Stimulated activated CD4-positive, alpha-beta T cell treated with anti-CD3 and anti-CD28 coated beads, Interleukin-12 subunit alpha, Interleukin-12 subunit beta, amount 100 ng/mL, for 48 hours (primary cell): ENCODE measurements at regions not wholly inside any gene's neighbourhood (a gene's known extent, or its start where the extent isn't known, plus 50 kb on each side); places are given as distances from the start of the nearest gene placed in this dataset.
"Not testable (repeated sequence)": the region's sequence is repeated elsewhere in the genome, so short reads cannot be mapped to it uniquely, and the experiment has no call there.

Source experiments
- DNase-seq, 3 donors: peaks; one replicate each; pipeline ENCODE4 v3.0.0-alpha.2; 2020; ENCODE audit warnings: low read depth in 2 of 3, low spot score in 1 of 3

DNA sequence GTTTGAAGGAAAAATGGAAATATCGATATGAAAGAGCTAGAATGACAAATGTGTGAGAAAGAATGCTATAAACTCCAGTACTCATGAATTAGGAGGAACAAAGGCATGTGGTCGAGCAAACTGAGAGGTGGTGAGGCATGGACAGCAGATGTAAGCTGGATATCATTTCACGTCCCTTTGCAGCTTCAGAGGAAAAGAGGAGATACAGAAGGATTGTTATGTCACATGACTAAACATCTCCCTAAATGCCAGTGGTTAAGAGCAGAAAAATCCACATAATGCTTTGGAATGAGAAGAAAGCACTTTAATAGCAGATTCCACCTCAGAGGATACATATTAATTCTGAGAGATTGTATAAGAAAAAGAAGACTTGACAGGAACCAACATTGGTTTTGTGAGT, 248.7 kb downstream of the ZIC4 start:
- DNase-seq = no peak

DNA sequence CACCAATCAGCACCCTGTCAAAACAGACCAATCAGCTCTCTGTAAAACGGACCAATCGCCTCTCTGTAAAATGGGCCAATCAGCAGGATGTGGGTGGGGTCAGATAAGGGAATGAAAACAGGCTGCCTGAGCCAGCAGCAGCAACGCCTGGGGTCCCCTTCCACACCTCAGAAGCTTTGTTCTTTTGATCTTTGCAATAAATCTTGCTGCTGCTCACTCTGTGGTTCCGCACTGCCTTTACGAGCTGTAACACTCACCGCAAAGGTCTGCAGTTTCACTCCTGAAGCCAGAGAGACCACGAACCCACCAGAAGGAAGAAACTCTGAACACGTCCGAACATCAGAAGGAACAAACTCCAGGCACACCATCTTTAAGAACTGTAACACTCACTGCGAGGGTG, 251.4 kb downstream of the ZIC4 start:
- not testable (repeated sequence) for DNase-seq

DNA sequence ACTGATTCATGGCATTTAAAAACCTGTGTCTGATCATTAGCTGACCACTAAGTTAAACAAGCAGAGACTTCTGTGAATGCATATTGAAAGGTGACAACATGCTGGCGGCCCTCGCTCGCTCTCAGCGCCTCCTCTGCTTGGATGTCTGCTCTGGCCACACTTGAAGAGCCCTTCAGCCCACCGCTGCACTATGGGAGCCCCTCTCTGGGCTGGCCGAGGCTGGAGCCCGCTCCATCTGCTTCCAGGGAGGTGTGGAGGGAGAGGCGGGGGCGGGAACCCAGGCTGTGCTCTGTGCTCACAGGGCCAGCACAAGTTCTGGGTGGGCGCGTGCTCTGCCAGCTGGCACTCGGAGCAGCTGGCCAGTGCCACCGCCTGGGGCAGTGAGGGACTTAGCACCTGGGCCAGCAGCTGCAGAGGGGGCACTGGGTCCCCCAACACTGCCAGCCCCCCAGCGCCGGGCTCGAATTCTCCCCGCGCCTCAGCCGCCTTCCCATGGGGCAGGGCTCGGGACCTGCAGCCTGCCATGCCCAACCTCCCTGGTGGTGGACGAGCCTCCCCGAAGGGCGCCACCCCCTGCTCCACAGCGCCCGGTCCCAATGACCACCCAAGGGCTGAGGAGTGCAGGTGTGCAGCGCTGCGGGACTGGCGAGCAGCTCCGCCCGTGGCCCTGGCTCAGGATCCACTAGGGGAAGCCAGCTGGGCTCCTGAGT, 252.4 kb downstream of the ZIC4 start:
- no peak for DNase-seq

DNA sequence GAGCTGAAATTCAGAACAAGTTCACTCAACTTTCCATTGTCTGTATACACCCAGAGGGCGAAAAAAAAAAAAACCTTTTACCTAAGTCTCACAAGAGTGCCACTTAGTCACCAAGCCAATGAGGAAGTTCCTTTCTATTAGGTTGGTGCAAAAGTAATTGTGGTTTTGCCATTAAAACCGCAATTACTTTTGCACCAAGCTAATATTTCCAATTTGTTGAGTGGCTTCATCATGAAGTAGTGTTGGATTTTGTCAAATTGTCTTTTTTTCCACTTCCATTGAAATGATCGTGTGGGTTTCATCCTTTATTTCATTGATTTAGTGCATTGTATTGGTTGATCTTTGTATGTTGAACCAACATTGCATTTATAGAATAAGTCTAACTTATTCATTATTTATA, 253.9 kb downstream of the ZIC4 start:
- DNase-seq = no peak

DNA sequence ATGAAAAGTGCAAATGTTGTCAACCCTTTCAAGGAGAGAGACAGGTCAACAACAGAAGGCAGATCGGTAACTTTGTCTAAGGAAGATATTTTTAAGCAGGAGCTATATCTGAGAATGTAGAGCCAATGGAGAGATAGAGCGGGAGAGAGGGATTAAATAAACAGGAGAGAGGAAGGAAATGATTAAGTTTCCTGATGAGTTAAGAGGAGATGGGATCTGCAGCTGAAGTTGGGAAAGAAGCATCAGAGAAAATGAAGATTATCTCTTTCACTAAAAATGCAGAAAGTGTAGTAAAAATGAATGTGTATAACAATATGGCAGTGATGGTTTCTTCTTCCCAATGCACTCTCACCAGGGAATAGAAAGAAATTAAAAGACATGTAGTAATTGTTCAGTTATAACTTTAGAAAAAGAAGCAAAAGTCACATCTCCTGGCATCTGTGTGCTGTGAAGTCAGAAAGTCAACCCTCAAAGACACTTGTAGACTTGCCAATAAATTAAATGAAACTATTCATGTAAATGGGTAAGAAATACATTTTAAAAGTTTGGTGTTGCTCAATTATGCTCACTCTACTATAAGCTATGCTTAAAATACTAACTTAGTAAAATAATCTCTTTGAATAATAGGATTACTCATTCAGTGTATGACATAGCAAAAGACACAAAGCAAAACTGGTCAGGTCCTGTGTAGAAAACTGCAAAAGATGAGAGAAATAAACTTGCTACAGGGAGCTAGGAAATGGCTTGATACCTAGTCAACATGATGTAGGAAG, 264.6 kb downstream of the ZIC4 start:
- no peak for DNase-seq

DNA sequence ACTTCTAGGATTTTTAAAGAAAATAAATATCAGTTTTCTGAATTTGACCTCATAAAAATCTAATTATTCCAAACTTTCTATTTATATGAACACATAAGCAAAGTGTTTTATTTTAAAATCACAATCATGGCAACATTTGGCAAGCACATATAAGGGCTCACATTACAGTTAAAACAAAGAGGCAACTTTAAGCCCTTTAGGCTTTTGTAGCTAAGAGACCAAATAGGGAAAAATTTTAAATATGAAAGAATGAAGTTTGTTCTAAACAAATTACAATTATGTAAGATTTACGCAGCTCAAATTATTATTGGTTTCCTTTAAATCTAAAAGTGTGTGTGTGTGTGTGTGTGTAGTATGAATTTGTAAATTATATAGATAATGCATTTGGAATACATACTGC, 267.0 kb downstream of the ZIC4 start:
- no peak for DNase-seq

DNA sequence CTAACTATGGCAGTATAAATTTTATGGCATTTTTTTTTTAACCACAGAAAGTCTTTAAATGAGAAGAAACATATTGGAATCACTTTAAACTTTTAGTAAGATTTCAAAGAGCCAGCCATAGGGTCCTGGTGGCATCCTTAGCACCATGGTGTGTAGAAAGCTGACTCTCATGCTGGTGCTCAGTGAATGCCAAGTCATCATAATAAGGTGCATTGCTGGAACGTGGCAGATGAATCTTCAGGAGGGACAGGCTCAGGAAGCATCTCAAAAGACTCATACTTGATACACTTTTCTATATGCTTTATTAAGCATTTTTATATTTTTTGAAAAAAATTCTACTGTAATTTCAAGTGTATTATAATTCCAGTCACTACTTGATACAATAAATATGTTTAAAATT, 274.2 kb downstream of the ZIC4 start:
- no peak for DNase-seq

DNA sequence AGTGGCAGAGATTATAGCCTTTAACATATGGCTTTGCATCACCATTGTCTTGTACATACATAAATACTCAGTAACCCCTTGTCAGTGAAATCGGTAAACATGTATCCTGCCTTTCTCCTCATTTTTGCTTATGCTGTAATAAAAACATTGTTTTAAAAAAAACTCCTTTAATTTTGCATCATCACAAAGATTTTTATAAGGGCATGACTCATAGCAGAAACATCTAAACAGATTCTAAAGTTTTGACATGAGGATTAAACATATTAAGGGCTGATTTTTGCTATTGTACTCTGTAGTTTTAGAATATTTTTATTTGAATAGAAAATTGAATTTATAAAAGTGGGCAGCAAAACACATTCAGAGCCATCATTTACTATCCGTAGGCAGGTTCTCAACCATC, 275.9 kb downstream of the ZIC4 start:
- DNase-seq = no peak

DNA sequence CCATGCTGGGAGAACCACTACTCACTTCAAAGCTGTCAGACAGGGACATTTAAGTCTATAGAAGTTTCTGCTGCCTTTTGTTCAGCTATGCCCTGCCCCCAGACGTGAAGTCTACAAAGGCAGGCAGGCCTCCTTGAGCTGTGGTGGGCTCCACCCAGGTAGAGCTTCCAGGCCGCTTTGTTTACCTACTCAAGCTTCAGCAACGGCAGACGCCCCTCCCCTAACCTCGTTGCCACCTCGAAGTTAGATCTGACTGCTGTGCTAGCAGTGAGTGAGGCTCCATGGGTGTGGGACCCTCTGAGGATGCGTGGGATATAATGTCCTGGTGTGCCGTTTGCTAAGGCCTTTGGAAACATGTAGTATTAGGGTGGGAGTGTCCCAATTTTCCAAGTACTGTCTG, 276.7 kb downstream of the ZIC4 start:
- no peak for DNase-seq

DNA sequence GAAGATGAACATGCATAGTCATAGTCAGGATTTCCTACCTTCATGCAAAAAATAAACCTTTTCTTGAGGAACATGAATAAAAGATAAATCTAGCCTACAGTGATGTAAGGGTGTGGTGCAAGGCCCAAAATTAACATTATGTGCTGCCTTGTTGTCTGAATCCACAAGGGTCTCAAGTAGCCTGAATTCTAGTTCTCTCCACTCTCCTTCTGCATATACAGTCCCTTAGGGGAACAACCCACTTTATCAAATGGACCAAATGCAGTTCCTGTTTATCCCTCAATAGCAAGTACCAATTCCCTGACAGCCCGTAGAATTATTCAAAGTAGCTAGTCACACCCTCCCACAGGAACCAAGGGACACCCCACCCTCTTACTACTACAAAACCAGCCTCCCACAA, 284.0 kb downstream of the ZIC4 start:
- DNase-seq = no peak

DNA sequence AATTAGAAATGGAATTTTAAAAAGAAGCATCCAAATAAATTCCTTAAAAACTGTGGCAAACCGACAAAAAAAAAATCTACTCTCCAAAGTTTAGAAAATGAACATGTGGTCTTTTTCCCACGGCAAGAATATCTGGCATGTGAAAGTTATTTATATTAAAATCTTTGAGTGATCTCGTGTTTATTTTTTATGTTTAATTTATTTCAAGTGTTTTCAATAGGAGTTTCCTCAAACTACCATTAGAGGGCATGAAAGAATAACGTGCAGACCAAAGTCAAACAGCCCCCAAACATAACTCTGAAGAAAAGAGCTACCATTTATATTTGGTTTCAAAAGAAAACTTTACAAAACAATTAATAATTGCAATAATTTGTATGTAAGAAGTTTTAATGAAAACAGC, 286.4 kb downstream of the ZIC4 start:
- DNase-seq = no peak

DNA sequence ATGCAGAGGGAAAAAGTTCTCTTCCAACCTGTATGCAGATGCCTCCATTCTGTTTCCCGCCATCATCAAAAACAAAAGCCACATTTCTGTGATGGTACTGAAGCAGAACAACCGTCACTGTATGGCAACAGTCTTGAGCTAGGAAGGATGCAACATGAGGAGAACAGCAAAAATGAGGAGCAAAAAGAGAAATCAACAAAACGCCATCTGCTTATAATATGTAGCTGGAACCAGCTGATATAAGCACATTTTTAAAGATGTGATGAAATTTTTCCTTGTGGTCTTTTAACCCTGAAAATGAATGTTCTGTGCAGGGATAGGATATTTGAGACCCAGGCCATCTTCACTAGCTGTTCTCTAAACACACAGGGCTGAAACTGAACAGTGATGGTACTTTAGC, 287.0 kb downstream of the ZIC4 start:
- DNase-seq = no peak

DNA sequence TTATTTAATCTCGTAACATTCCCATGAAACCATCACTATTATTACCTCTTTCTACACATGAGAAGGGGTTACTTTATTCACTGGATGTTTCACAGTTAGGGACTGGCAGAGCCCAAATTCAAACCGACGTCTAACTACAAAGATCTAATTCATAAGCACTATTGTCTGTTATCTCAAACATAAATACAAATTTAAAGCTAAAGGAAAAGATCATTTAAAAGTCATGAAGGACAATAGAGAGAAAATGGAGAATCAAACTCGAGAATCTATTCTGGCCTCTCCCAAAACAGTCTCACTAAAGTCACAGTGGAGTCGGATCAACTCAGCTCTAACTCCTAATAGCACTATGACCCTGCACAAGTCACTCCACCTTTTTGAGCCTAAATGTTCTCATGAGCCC, 287.7 kb downstream of the ZIC4 start:
- DNase-seq = no peak

DNA sequence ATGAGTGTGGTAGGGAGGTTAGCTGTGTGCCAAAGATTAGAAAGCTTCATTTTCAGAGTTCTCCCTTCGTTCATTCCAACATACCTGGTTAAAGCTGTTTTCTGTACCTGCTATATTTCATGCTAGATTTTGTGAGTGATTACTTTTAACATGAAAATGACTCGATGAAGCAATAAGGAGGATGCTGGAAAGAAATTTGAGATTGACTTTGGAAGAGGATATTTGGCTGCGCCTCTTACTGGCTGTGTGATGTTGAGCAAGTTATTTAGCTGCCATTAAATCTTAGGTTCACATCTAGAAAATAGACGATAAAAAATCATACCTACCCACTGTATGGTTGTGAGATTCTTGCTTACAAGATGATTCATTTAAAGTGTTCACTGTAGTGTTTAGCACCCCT, 288.7 kb downstream of the ZIC4 start:
- no peak for DNase-seq

DNA sequence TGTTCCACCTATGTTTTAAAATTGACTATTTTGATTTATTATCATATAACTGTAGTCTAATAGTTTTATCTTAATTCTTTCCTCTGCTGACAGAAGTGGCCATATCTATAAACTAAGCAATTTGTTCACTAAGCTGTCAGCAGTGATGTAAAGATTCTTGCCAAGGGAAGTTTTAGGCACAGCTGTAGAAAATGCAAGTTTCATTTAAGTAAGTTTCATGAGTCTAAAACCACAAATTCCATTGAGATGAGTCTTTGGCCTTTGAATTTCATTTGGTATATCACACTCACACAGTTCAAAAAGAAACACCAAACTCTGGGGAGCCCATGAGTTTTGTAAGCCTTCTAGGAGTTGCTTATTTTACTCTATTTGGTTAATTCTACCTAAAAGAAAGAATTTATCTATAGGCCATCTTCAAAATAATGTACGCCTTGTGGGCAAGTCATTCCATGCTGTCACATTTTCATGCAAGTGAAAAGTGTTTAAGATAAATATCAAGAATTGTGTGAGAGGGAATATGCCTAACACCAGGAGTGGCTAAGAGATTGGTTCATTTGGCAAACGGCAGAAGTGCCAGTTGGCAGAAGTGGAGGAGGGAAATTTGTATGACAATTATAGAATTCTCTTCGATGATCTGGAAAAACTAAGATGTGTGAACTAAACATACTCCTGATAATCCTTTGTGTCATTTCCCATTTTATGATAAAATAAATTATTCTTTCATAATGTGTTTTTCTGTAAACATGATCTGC, 292.9 kb downstream of the ZIC4 start:
- no peak for DNase-seq

DNA sequence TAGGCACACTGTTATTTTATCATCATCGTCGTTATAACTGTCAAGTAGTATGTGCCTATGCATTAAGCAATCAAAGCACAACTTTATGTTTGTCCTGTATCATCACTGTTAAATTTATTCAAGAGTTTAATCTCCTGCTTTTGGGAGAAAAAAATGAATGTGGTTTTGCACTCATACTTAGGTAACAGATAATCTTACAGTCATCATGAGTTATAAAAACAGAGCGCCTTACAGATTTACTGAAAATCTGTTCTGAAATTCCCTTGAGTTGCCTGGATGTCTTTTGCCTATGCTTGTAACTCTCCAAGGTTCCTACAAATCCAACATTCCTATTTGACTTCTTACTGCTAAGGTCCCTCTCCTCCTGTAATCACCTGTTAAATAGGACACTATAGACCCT, 307.3 kb downstream of the ZIC4 start:
- no peak for DNase-seq

DNA sequence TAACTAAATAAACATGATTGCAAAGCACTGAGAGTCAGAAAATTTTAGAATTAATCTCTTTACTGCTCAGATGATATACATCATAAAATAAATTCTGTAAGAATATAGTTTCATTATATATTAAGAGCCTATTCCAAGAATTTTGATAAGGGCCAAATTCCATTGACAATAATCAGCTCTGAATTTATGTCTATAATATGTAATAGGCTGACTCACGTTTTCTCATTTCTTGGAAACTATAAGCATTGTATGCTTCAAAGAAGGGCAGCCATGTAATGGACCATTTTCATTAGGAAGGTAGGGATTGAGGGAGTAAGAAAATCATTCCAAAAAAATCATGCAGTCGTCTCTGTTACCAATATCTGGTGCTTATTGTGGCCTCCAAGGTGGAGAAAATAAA, 315.9 kb downstream of the ZIC4 start:
- DNase-seq = no peak

DNA sequence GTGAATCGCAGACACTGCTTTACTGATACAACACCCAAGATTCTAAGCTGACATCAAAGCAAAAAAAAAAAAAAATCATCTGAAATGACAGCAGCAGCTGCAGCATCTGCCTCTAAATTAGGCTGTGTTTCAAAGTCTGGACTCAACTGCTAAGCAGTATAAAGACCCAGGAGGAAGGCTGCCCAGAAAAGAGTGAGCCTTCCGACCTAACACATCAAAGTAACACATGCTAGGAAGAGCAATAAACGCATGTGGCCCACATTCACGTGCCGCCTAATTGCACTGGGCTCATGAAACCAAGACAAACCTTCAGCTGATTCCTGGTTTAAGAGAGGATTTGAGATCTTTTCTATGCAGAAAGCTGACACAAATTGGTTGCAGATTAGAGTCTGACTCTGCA, 317.1 kb downstream of the ZIC4 start:
- DNase-seq = no peak

DNA sequence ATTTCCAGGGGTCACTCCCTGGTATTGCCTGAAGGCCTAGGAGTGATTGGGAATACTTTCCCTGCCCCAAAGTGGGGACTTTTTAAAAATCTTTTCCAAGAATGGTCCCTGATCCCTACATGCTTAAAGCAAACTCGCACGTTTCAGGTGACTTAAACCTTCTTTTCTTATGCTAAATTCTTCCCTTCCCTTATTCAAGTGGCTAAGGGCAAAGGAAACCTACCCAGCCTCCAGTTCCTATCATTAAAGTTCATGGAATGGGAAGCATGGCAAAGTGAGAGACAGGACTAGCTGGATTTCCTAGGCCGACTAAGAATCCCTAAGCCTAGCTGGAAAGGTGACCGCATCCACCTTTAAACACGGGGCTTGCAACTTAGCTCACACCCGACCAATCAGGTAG, 346.8 kb downstream of the ZIC4 start:
- DNase-seq = not testable (repeated sequence)

DNA sequence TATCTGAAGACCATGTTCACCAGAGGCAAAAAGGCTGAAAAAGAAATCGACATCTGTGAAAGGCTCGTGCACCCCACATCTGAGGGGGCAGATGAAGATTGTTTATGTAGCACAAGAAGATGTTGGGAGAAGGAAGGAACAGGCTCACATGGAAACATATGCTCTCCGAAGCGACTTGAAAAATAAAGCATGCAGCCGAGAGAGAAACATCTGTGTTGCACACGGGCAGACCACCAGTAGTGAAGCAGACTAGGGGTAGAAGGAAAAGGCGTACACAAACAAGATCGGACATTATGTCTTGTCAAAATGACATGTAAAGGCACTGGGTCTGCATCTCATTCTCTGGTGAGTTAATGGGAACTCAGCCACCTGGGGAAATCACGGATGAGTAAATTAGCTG, 356.5 kb downstream of the ZIC4 start:
- no peak for DNase-seq

DNA sequence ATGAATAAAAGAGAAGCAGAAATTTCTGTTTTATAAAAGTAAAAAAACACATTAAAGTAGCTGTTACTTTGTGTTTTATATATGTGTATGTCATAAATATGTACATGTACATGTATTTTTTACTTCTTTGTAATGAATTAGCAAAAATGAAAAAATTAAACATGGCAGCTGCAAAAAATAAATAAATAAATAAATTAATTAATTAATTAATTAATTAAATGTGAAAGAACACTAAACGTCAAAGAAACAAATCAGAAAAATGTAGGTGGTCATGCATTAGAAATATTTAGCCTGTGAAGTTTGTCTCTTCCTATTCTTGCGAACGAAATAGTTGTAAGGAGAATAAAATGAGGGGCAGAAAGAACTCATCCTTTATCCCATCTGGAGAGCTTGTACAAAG, 357.0 kb downstream of the ZIC4 start:
- no peak for DNase-seq

DNA sequence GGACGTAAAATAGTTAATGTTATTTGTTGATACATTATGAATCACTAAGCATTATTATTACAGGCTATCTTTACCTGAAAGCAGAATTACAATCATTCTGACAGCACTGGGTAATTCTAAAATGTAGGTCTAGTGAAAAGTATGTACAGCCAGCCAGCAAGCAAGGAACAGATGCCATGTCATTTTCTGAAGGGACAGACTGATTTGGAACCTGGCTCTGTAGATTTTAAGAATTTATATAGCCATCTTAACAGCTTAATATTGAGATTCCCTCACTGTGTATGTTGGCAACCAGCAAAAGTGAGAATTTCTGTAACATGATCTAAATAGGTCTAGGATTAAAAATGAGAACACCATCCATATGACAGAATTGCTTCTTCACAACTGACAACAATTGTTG, 359.4 kb downstream of the ZIC4 start:
- no peak for DNase-seq
